Mammary epithelial cell (primary cell): ENCODE measurements at regions not wholly inside any gene's neighbourhood (a gene's known extent, or its start where the extent isn't known, plus 50 kb on each side); places are given as distances from the start of the nearest gene placed in this dataset.

Source experiments
- CTCF ChIP-seq, 2 donors: IDR thresholded peaks in 1 of 2; conservative IDR thresholded peaks in 1 of 2; 2 replicates each; pipeline ENCODE4 v1.5.1; 2011 to 2012; ENCODE audit warnings: inconsistent platforms in 2 of 2, low read length in 2 of 2, mild to moderate bottlenecking in 2 of 2, control low read depth in 1 of 2, low read depth in 1 of 2; ENCODE audit not compliant: insufficient read depth in 1 of 2; ENCODE audit errors: extremely low read depth in 1 of 2
- EZH2 ChIP-seq: IDR thresholded peaks from 2 replicates; pipeline ENCODE4 v1.6.1; 2012; ENCODE audit warnings: low read length, inconsistent platforms, borderline replicate concordance

DNA sequence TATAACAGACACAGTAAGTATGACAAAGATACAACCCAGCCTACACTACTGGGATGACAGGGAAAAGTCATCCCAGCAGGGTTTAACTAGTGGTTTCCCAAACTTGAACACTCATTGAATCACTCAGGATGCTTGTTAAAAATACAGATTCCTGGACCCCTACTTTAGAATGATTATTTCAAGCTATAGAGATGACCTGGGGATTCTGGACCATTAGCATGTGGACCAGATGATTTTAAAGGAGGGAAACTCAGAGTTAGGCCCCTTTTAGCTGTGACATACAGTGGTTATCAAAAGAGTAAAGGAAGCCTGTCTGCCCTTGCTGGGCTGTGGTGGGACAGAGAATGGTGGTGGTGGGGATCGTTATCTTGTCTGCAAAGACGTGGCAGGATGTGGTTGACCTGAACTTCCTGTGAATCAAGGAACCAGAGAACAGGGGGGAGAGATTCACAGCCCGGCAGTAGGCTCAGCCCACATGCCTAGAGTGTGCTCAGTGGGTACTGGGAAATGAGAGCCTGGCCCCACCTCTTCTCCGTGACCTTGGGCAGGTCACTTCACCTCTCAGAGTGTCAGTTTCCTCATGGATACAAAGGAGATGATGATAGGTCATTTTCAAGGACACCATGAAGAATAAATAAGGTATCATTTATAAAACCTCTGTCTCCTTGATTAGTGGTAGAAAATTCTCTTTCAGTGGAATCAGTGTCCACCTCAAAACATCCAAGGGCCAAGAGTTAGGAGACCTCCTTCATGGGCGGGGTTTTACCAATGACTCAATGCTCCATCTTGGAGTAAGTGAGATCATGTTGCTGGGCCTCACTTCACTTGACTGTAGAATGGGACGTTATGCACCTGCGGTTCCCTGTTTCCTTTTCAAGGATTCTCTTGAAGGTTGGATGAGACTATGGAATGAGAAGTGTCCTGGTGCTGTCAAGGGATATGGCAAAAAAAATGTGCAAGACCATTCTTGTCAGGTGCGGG, 306.5 kb downstream of the RPLP1 start:
- TF ChIP-seq CTCF (conservative IDR thresholded peaks at IDR 0.05 in 1 of 2, IDR thresholded peaks at IDR 0.05 in 1 of 2; ENCODE audit: extremely low read depth in 1 of 2, insufficient read depth in 1 of 2, low read depth in 1 of 2, low read length in 2 of 2) (no peak), EZH2 (no peak)
